ENCODE measurements at regions not wholly inside any gene's neighbourhood (a gene's known extent, or its start where the extent isn't known, plus 50 kb on each side); places are given as distances from the start of the nearest gene placed in this dataset.

- TF ChIP-seq EP300 (IDR thresholded peaks at IDR 0.05) (no peak), CTCF (IDR thresholded peaks at IDR 0.05) (no peak)
Observed at GRCh38 chr5:2132497-2132847, 249.7 kb upstream of the IRX4 start.
